ENCODE measurements at regions not wholly inside any gene's neighbourhood (a gene's known extent, or its start where the extent isn't known, plus 50 kb on each side); places are given as distances from the start of the nearest gene placed in this dataset.

DNA sequence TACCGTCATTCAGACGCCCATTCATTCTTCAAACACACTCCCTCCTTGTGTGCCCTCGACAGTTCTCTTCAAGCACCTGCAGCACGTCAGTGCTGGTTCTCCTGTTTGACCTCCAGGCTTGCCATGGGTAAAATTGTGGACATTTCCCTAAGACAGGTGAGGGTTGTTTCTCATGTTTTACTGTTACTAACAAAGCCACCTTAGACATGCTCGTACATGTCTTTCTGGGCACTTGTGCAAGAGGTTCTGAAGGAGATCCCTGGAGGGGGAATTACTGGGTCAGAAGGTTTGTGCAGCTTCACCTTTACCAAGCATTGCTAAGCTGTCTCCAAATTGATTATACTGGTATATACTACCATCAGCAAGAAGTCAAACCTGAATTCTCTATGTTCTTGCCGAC lies 189.7 kb upstream of the TMEM45B start (continued):
- TF ChIP-seq, protein P1, sequence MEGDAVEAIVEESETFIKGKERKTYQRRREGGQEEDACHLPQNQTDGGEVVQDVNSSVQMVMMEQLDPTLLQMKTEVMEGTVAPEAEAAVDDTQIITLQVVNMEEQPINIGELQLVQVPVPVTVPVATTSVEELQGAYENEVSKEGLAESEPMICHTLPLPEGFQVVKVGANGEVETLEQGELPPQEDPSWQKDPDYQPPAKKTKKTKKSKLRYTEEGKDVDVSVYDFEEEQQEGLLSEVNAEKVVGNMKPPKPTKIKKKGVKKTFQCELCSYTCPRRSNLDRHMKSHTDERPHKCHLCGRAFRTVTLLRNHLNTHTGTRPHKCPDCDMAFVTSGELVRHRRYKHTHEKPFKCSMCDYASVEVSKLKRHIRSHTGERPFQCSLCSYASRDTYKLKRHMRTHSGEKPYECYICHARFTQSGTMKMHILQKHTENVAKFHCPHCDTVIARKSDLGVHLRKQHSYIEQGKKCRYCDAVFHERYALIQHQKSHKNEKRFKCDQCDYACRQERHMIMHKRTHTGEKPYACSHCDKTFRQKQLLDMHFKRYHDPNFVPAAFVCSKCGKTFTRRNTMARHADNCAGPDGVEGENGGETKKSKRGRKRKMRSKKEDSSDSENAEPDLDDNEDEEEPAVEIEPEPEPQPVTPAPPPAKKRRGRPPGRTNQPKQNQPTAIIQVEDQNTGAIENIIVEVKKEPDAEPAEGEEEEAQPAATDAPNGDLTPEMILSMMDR (IDR thresholded peaks at IDR 0.05 in 2 of 3, conservative IDR thresholded peaks at IDR 0.05 in 1 of 3; ENCODE audit: control insufficient read depth in 2 of 3, extremely low read depth in 1 of 3, insufficient read depth in 1 of 3, low read depth in 3 of 3, low read length in 3 of 3) = no peak
- TF ChIP-seq, protein P2, sequence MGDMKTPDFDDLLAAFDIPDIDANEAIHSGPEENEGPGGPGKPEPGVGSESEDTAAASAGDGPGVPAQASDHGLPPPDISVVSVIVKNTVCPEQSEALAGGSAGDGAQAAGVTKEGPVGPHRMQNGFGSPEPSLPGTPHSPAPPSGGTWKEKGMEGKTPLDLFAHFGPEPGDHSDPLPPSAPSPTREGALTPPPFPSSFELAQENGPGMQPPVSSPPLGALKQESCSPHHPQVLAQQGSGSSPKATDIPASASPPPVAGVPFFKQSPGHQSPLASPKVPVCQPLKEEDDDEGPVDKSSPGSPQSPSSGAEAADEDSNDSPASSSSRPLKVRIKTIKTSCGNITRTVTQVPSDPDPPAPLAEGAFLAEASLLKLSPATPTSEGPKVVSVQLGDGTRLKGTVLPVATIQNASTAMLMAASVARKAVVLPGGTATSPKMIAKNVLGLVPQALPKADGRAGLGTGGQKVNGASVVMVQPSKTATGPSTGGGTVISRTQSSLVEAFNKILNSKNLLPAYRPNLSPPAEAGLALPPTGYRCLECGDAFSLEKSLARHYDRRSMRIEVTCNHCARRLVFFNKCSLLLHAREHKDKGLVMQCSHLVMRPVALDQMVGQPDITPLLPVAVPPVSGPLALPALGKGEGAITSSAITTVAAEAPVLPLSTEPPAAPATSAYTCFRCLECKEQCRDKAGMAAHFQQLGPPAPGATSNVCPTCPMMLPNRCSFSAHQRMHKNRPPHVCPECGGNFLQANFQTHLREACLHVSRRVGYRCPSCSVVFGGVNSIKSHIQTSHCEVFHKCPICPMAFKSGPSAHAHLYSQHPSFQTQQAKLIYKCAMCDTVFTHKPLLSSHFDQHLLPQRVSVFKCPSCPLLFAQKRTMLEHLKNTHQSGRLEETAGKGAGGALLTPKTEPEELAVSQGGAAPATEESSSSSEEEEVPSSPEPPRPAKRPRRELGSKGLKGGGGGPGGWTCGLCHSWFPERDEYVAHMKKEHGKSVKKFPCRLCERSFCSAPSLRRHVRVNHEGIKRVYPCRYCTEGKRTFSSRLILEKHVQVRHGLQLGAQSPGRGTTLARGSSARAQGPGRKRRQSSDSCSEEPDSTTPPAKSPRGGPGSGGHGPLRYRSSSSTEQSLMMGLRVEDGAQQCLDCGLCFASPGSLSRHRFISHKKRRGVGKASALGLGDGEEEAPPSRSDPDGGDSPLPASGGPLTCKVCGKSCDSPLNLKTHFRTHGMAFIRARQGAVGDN (IDR thresholded peaks at IDR 0.05) = no peak
- TF ChIP-seq TAF1 (IDR thresholded peaks at IDR 0.05; ENCODE audit: borderline replicate concordance, low read depth, low read length) = no peak
- TF ChIP-seq HCFC1 (IDR thresholded peaks at IDR 0.05; ENCODE audit: low read length) = no peak
- no peak for TF ChIP-seq RAD21 (IDR thresholded peaks at IDR 0.05; ENCODE audit: insufficient read depth, low read depth, low read length)
- no peak for TF ChIP-seq POU2F2 (IDR thresholded peaks at IDR 0.05; ENCODE audit: borderline replicate concordance, low read depth, low read length)

DNA sequence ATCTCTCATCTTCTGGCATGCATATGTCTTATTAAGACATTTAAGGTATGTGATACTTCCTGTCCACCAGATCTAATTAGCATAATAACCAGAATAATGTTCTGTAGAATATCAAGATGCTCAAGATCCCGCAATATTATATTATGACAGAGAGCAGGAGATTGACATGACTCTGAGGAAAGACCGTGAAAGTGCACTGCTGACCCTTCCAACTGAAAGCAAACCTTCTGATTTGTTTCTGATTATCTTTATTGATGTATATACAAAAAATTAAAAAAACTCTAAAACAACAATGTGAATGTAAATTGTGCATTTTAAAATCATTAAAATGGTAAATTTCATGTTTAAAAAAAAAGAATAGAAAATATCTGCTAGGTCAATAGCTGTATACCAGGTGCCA lies 184.4 kb upstream of the TMEM45B start:
- no peaks in the 10 kb centered on the region for H3K27me3 ChIP-seq (replicated peaks in 1 of 2; ENCODE audit: control insufficient read depth in 2 of 2, insufficient read depth in 2 of 2, low read length in 1 of 2)
- H3K9me3 ChIP-seq (replicated peaks; ENCODE audit: control insufficient read depth, insufficient read depth, low read length) = no peaks in the 10 kb centered on the region
- no peak overlapping the region for H3K9ac ChIP-seq (ENCODE audit: control insufficient read depth, insufficient read depth, low read length)
- no peaks in the 10 kb centered on the region for H4K20me1 ChIP-seq (ENCODE audit: control insufficient read depth, insufficient read depth)
- H2AFZ ChIP-seq (ENCODE audit: control insufficient read depth, low read depth, low read length) = no peak overlapping the region
- POLR2A ChIA-PET = no interaction called here
- DNase-seq (ENCODE audit: low read depth, low spot score) (no peak), ATAC-seq (no peak), FAIRE-seq (no peak)
- in situ Hi-C loops (cut with MboI) (no loop called here), intact Hi-C loops (cut with micrococcal nuclease; ENCODE audit: unreplicated experiment) (no loop called here)
- no peak overlapping the region for H3K4me3 ChIP-seq
- no peaks in the 10 kb centered on the region for H3K36me3 ChIP-seq (ENCODE audit: control insufficient read depth in 2 of 2, insufficient read depth in 2 of 2, low read length in 1 of 2)
- SMC1A ChIA-PET (ENCODE audit: uncharacterized antibody, unreplicated experiment) = no interaction called here
- no peak overlapping the region for H3K27ac ChIP-seq (ENCODE audit: control insufficient read depth, insufficient read depth)
- WGBS (ENCODE audit: insufficient coverage, insufficient replicate concordance, low lambda C conversion rate, missing lambda C conversion rate) = 7% methylated on average over 2 of the region's 2 CpGs
- H3K4me1 ChIP-seq (ENCODE audit: control insufficient read depth, insufficient read depth, low read length) = no peaks in the 10 kb centered on the region
- no TSS peak for BruUV-seq (replicated peaks)
- RAD21 ChIA-PET (ENCODE audit: unreplicated experiment) = no interaction called here
- CTCF ChIA-PET = no interaction called here
- no peaks in the 10 kb centered on the region for H3K79me2 ChIP-seq (ENCODE audit: control insufficient read depth, insufficient read depth, low read length)
- no peak overlapping the region for H3K4me2 ChIP-seq (ENCODE audit: control insufficient read depth, insufficient read depth)
- TF ChIP-seq, protein P3, sequence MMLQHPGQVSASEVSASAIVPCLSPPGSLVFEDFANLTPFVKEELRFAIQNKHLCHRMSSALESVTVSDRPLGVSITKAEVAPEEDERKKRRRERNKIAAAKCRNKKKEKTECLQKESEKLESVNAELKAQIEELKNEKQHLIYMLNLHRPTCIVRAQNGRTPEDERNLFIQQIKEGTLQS (IDR thresholded peaks at IDR 0.05; ENCODE audit: borderline replicate concordance, extremely low read depth, low read depth, low read length) = no peak
- TF ChIP-seq MEF2A (IDR thresholded peaks at IDR 0.05; ENCODE audit: insufficient read depth, low read depth, low read length) = no peak
- TF ChIP-seq, protein P4, sequence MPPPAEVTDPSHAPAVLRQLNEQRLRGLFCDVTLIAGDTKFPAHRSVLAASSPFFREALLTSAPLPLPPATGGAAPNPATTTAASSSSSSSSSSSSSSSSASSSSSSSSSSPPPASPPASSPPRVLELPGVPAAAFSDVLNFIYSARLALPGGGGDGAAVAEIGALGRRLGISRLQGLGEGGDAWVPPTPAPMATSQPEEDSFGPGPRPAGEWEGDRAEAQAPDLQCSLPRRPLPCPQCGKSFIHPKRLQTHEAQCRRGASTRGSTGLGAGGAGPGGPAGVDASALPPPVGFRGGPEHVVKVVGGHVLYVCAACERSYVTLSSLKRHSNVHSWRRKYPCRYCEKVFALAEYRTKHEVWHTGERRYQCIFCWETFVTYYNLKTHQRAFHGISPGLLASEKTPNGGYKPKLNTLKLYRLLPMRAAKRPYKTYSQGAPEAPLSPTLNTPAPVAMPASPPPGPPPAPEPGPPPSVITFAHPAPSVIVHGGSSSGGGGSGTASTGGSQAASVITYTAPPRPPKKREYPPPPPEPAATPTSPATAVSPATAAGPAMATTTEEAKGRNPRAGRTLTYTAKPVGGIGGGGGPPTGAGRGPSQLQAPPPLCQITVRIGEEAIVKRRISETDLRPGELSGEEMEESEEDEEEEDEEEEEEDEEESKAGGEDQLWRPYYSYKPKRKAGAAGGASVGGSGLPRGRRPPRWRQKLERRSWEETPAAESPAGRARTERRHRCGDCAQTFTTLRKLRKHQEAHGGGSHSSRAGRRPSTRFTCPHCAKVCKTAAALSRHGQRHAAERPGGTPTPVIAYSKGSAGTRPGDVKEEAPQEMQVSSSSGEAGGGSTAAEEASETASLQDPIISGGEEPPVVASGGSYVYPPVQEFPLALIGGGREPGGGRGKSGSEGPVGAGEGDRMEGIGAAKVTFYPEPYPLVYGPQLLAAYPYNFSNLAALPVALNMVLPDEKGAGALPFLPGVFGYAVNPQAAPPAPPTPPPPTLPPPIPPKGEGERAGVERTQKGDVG (CRISPR knock-in tag; IDR thresholded peaks at IDR 0.05) = no peak
- TF ChIP-seq, protein P5, sequence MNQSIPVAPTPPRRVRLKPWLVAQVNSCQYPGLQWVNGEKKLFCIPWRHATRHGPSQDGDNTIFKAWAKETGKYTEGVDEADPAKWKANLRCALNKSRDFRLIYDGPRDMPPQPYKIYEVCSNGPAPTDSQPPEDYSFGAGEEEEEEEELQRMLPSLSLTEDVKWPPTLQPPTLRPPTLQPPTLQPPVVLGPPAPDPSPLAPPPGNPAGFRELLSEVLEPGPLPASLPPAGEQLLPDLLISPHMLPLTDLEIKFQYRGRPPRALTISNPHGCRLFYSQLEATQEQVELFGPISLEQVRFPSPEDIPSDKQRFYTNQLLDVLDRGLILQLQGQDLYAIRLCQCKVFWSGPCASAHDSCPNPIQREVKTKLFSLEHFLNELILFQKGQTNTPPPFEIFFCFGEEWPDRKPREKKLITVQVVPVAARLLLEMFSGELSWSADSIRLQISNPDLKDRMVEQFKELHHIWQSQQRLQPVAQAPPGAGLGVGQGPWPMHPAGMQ (IDR thresholded peaks at IDR 0.05; ENCODE audit: borderline replicate concordance) = no peak
- TF ChIP-seq GATAD2B (conservative IDR thresholded peaks at IDR 0.05; ENCODE audit: low read depth) = no peak
